Rectal smooth muscle tissue (tissue), 1 donor: ENCODE measurements at regions not wholly inside any gene's neighbourhood (a gene's known extent, or its start where the extent isn't known, plus 50 kb on each side); places are given as distances from the start of the nearest gene placed in this dataset.

Experiments
- H3K27ac ChIP-seq: one replicate; pipeline ENCODE4 v1.7.0; 2013; ENCODE audit warnings: low read depth, low read length, inconsistent platforms
- H3K27me3 ChIP-seq: one replicate; pipeline ENCODE4 v1.7.0; 2013; ENCODE audit warnings: low read length; ENCODE audit not compliant: control insufficient read depth, insufficient read depth
- H3K36me3 ChIP-seq: one replicate; pipeline ENCODE4 v1.7.0; 2013; ENCODE audit warnings: low read length; ENCODE audit not compliant: control insufficient read depth, insufficient read depth
- H3K4me1 ChIP-seq: one replicate; pipeline ENCODE4 v1.7.0; 2013; ENCODE audit warnings: low read length; ENCODE audit not compliant: control insufficient read depth, insufficient read depth
- H3K4me3 ChIP-seq: one replicate; pipeline ENCODE4 v1.7.0; 2013; ENCODE audit warnings: low read length
- H3K9ac ChIP-seq: one replicate; pipeline ENCODE4 v1.7.0; 2013; ENCODE audit warnings: low read length

GRCh38 chr2:220697011-220697410, 875.1 kb downstream of the EPHA4 start:
- Histone ChIP-seq H3K9ac (no peak overlapping the region), H3K27ac (no peak overlapping the region), H3K4me1 (no peaks in the 10 kb centered on the region), H3K36me3 (no peaks in the 10 kb centered on the region), H3K4me3 (no peak overlapping the region), H3K27me3 (no peaks in the 10 kb centered on the region)

GRCh38 chr2:220701115-220701514, 871.0 kb downstream of the EPHA4 start:
- H3K4me1 ChIP-seq, result no peaks in the 10 kb centered on the region
- no peak overlapping the region for H3K27ac ChIP-seq
- H3K4me3 ChIP-seq, result no peak overlapping the region
- no peaks in the 10 kb centered on the region for H3K36me3 ChIP-seq
- H3K9ac ChIP-seq, result no peak overlapping the region
- no peaks in the 10 kb centered on the region for H3K27me3 ChIP-seq

GRCh38 chr2:220703279-220703678, 868.8 kb downstream of the EPHA4 start:
- H3K27ac ChIP-seq, result no peak overlapping the region
- H3K9ac ChIP-seq, result no peak overlapping the region
- H3K4me3 ChIP-seq, result no peak overlapping the region
- H3K4me1 ChIP-seq, result no peaks in the 10 kb centered on the region
- no peaks in the 10 kb centered on the region for H3K27me3 ChIP-seq
- H3K36me3 ChIP-seq, result no peaks in the 10 kb centered on the region

GRCh38 chr2:220704081-220704480, 868.0 kb downstream of the EPHA4 start:
- no peaks in the 10 kb centered on the region for H3K36me3 ChIP-seq
- no peak overlapping the region for H3K4me3 ChIP-seq
- no peak overlapping the region for H3K27ac ChIP-seq
- no peaks in the 10 kb centered on the region for H3K4me1 ChIP-seq
- H3K9ac ChIP-seq, result no peak overlapping the region
- no peaks in the 10 kb centered on the region for H3K27me3 ChIP-seq

- Histone ChIP-seq H3K9ac (no peak overlapping the region), H3K4me1 (no peaks in the 10 kb centered on the region), H3K4me3 (no peak overlapping the region), H3K27me3 (no peaks in the 10 kb centered on the region), H3K36me3 (no peaks in the 10 kb centered on the region), H3K27ac (no peak overlapping the region)
Measured at GRCh38 chr2:220704810-220705209, 867.3 kb downstream of the EPHA4 start.

- Histone ChIP-seq H3K36me3 (no peaks in the 10 kb centered on the region), H3K9ac (no peak overlapping the region), H3K4me1 (no peaks in the 10 kb centered on the region), H3K27ac (no peak overlapping the region), H3K4me3 (no peak overlapping the region), H3K27me3 (no peaks in the 10 kb centered on the region)
Measured at GRCh38 chr2:220705678-220706077, 866.4 kb downstream of the EPHA4 start.

- Histone ChIP-seq H3K27ac (no peak overlapping the region), H3K36me3 (no peaks in the 10 kb centered on the region)
Measured at GRCh38 chr2:220707261-220707660, 864.8 kb downstream of the EPHA4 start.

GRCh38 chr2:220708366-220708765, 863.7 kb downstream of the EPHA4 start:
- no peaks in the 10 kb centered on the region for H3K27me3 ChIP-seq
- no peaks in the 10 kb centered on the region for H3K36me3 ChIP-seq
- H3K4me1 ChIP-seq, result no peaks in the 10 kb centered on the region
- no peak overlapping the region for H3K4me3 ChIP-seq
- no peak overlapping the region for H3K27ac ChIP-seq
- no peak overlapping the region for H3K9ac ChIP-seq

More at GRCh38 chr2:220707261-220707660, 864.8 kb downstream of the EPHA4 start:
- Histone ChIP-seq H3K27me3 (no peaks in the 10 kb centered on the region), H3K4me1 (no peaks in the 10 kb centered on the region), H3K9ac (no peak overlapping the region), H3K4me3 (no peak overlapping the region)

GRCh38 chr2:220717283-220717682, 854.8 kb downstream of the EPHA4 start:
- Histone ChIP-seq H3K9ac (no peak overlapping the region), H3K4me3 (no peak overlapping the region), H3K36me3 (no peaks in the 10 kb centered on the region), H3K27ac (no peak overlapping the region), H3K4me1 (no peaks in the 10 kb centered on the region), H3K27me3 (no peaks in the 10 kb centered on the region)

- Histone ChIP-seq H3K4me3 (no peak overlapping the region), H3K9ac (no peak overlapping the region), H3K36me3 (no peaks in the 10 kb centered on the region), H3K4me1 (no peaks in the 10 kb centered on the region), H3K27ac (no peak overlapping the region), H3K27me3 (no peaks in the 10 kb centered on the region)
Measured at GRCh38 chr2:220736778-220737177, 835.3 kb downstream of the EPHA4 start.

GRCh38 chr2:220743203-220743602, 828.9 kb downstream of the EPHA4 start:
- Histone ChIP-seq H3K27ac (no peak overlapping the region), H3K36me3 (no peaks in the 10 kb centered on the region), H3K27me3 (no peaks in the 10 kb centered on the region), H3K9ac (no peak overlapping the region), H3K4me1 (no peaks in the 10 kb centered on the region), H3K4me3 (no peak overlapping the region)

GRCh38 chr2:220744861-220745260, 827.2 kb downstream of the EPHA4 start:
- no peaks in the 10 kb centered on the region for H3K36me3 ChIP-seq
- no peaks in the 10 kb centered on the region for H3K4me1 ChIP-seq
- H3K9ac ChIP-seq, result no peak overlapping the region
- H3K27me3 ChIP-seq, result no peaks in the 10 kb centered on the region
- H3K27ac ChIP-seq, result no peak overlapping the region
- H3K4me3 ChIP-seq, result no peak overlapping the region

- H3K27me3 ChIP-seq, result no peaks in the 10 kb centered on the region
- H3K4me1 ChIP-seq, result no peaks in the 10 kb centered on the region
- H3K36me3 ChIP-seq, result no peaks in the 10 kb centered on the region
- no peak overlapping the region for H3K4me3 ChIP-seq
- H3K9ac ChIP-seq, result no peak overlapping the region
- H3K27ac ChIP-seq, result no peak overlapping the region
Measured at GRCh38 chr2:220745682-220746081, 826.4 kb downstream of the EPHA4 start.
